ENCODE measurements at regions not wholly inside any gene's neighbourhood (a gene's known extent, or its start where the extent isn't known, plus 50 kb on each side); places are given as distances from the start of the nearest gene placed in this dataset.

DNA sequence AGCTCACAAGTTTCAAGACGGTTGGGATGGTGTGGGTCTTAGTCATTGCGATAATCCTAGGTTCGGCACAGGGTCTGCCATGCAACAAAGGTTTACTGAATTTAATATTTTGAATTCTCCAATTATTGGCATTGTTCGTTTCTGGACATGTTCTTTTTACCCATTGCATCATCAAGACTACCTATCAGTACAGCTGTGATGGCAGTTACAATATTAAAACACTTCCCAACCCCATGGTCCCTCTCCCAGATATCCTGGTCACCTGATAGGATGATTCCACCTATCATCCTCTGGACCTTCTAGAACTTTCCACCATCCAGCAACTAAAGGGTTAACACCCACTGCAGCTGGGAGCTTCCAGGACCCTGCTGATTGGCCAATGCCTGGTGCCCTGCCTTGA is 377.8 kb upstream of the PRKCQ start:
- TF ChIP-seq, protein P1, sequence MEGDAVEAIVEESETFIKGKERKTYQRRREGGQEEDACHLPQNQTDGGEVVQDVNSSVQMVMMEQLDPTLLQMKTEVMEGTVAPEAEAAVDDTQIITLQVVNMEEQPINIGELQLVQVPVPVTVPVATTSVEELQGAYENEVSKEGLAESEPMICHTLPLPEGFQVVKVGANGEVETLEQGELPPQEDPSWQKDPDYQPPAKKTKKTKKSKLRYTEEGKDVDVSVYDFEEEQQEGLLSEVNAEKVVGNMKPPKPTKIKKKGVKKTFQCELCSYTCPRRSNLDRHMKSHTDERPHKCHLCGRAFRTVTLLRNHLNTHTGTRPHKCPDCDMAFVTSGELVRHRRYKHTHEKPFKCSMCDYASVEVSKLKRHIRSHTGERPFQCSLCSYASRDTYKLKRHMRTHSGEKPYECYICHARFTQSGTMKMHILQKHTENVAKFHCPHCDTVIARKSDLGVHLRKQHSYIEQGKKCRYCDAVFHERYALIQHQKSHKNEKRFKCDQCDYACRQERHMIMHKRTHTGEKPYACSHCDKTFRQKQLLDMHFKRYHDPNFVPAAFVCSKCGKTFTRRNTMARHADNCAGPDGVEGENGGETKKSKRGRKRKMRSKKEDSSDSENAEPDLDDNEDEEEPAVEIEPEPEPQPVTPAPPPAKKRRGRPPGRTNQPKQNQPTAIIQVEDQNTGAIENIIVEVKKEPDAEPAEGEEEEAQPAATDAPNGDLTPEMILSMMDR (IDR thresholded peaks at IDR 0.05): no peak
- TF ChIP-seq EP300 (IDR thresholded peaks at IDR 0.05): no peak
